Endodermal cell (in vitro differentiated cells): ENCODE measurements at regions not wholly inside any gene's neighbourhood (a gene's known extent, or its start where the extent isn't known, plus 50 kb on each side); places are given as distances from the start of the nearest gene placed in this dataset.

Experiments used
- DNase-seq: peaks from one replicate; pipeline ENCODE4 v3.0.0-alpha.2; 2017
- H3K27ac ChIP-seq: 2 replicates; pipeline ENCODE4 v1.5.1; 2013; ENCODE audit warnings: mild to moderate bottlenecking, low read depth, low read length, moderate library complexity
- H3K27me3 ChIP-seq: 2 replicates; pipeline ENCODE4 v1.6.1; 2013; ENCODE audit warnings: mild to moderate bottlenecking, low read length, moderate library complexity; ENCODE audit not compliant: insufficient read depth, control insufficient read depth, poor library complexity, severe bottlenecking
- H3K36me3 ChIP-seq: 2 replicates; pipeline ENCODE4 v1.7.0; 2013; ENCODE audit warnings: mild to moderate bottlenecking, low read length, moderate library complexity; ENCODE audit not compliant: control insufficient read depth, insufficient read depth
- H3K4me1 ChIP-seq: one replicate; pipeline ENCODE4 v1.7.0; 2013; ENCODE audit warnings: low read length; ENCODE audit not compliant: control insufficient read depth, insufficient read depth
- H3K4me3 ChIP-seq: 2 replicates; pipeline ENCODE4 v1.5.1; 2013; ENCODE audit warnings: mild to moderate bottlenecking, low read length, moderate library complexity
- H3K9ac ChIP-seq: 2 replicates; pipeline ENCODE4 v1.6.1; 2013; ENCODE audit warnings: mild to moderate bottlenecking, low read length, moderate library complexity; ENCODE audit not compliant: poor library complexity, severe bottlenecking; ENCODE audit errors: extremely low read depth
- H3K9me3 ChIP-seq: 2 replicates; pipeline ENCODE4 v1.6.1; 2013; ENCODE audit warnings: mild to moderate bottlenecking, low read length, moderate library complexity; ENCODE audit not compliant: control insufficient read depth
- H3K27ac Mint-ChIP-seq: 2 replicates; pipeline ENCODE4 v1.8.0; 2020; ENCODE audit warnings: mixed read lengths
- H3K27me3 Mint-ChIP-seq: 2 replicates; pipeline ENCODE4 v1.8.0; 2021; ENCODE audit warnings: mild to moderate bottlenecking, mixed read lengths; ENCODE audit not compliant: insufficient read depth
- H3K36me3 Mint-ChIP-seq: 2 replicates; pipeline ENCODE4 v1.8.0; 2020; ENCODE audit warnings: low read depth, mixed read lengths
- H3K4me1 Mint-ChIP-seq: 2 replicates; pipeline ENCODE4 v1.8.0; 2020; ENCODE audit warnings: mixed read lengths
- H3K4me3 Mint-ChIP-seq: 2 replicates; pipeline ENCODE4 v1.8.0; 2020; ENCODE audit warnings: mild to moderate bottlenecking, moderate library complexity, mixed read lengths
- H3K9me3 Mint-ChIP-seq: 2 replicates; pipeline ENCODE4 v1.8.0; 2020; ENCODE audit warnings: mild to moderate bottlenecking, mixed read lengths
- WGBS, 2 experiments: methylation state at CpG; one replicate each; pipeline versions ENCODE4 v1.1.5 to v1.1.7; 2013; ENCODE audit warnings: missing lambda C conversion rate in 2 of 2, mixed read lengths in 1 of 2; ENCODE audit not compliant: insufficient coverage in 1 of 2, insufficient read length in 1 of 2; 5-methylcytosine and 5-hydroxymethylcytosine counted together
- TF ChIP-seq, protein P1 (sequence below): fragments of 200-600 bp; sonication (generic); conservative IDR thresholded peaks from 2 replicates; pipeline ENCODE4 v1.5.0; 2021; ENCODE audit warnings: antibody characterized with exemption, mild to moderate bottlenecking

DNA sequence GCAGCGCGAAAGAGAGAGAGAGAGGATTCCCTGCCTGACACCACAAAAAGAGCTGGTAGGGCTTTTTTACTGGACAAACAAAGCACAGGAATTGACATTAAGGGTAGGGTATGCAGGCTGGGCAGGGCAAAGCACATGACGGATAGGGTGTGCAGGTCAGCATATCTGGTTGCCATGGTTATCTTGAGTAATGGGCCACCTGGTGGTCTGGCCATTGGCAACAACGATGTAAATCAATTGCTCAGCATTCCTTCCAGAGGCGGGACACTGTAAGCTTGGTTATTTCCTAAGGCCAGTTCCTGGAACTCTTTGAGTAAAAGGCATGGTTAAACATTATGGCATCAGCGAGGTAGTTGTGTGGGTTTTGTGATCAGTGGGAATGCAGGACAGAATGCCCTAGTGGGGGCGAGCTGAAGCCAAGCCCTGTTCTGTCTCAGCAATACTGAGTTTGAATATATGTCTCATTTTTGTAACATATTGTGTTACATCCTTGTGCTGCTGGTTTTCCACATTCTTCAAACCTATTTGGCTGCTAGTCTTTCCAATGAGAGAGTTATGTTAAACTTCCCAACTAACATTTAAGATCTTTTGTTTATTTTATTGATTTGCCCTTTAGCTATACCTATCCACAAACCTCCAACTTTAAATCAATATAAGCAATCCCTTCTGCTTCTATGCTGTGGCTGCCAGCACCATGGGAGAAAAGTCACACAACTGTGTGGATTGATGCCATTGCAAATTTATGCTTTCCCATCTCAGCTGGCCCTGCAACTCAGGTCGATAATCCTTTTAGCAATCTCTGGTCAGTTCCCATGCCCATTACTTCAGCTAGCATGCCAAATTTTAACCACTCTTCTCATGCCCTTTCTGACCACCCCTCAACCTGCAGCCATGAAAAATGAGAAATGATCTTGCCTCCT is 396.7 kb upstream of the PDE3A start:
- DNase-seq: peak; percentile 90
- whole genome bisulfite sequencing, 2 experiments: 48 to 59% methylated on average over 6 to 8 of the region's 8 CpGs
- no peak overlapping the region for H3K4me3 Mint-ChIP-seq
- H3K4me1 Mint-ChIP-seq: peaks cover 19% of the 10 kb centered on the region
- Histone ChIP-seq H3K36me3 (no peaks in the 10 kb centered on the region), H3K9me3 (no peaks in the 10 kb centered on the region), H3K27me3 (no peaks in the 10 kb centered on the region), H3K4me3 (no peak overlapping the region), H3K27ac (peak overlapping the region; percentile 93), H3K4me1 (peaks cover 5% of the 10 kb centered on the region), H3K9ac (no peak overlapping the region)
- no peaks in the 10 kb centered on the region for H3K36me3 Mint-ChIP-seq
- peak overlapping the region; percentile 10 for H3K27ac Mint-ChIP-seq
- H3K9me3 Mint-ChIP-seq: no peaks in the 10 kb centered on the region
- H3K27me3 Mint-ChIP-seq: no peaks in the 10 kb centered on the region
- TF ChIP-seq, protein P1, sequence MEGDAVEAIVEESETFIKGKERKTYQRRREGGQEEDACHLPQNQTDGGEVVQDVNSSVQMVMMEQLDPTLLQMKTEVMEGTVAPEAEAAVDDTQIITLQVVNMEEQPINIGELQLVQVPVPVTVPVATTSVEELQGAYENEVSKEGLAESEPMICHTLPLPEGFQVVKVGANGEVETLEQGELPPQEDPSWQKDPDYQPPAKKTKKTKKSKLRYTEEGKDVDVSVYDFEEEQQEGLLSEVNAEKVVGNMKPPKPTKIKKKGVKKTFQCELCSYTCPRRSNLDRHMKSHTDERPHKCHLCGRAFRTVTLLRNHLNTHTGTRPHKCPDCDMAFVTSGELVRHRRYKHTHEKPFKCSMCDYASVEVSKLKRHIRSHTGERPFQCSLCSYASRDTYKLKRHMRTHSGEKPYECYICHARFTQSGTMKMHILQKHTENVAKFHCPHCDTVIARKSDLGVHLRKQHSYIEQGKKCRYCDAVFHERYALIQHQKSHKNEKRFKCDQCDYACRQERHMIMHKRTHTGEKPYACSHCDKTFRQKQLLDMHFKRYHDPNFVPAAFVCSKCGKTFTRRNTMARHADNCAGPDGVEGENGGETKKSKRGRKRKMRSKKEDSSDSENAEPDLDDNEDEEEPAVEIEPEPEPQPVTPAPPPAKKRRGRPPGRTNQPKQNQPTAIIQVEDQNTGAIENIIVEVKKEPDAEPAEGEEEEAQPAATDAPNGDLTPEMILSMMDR: peak; percentile 61

DNA sequence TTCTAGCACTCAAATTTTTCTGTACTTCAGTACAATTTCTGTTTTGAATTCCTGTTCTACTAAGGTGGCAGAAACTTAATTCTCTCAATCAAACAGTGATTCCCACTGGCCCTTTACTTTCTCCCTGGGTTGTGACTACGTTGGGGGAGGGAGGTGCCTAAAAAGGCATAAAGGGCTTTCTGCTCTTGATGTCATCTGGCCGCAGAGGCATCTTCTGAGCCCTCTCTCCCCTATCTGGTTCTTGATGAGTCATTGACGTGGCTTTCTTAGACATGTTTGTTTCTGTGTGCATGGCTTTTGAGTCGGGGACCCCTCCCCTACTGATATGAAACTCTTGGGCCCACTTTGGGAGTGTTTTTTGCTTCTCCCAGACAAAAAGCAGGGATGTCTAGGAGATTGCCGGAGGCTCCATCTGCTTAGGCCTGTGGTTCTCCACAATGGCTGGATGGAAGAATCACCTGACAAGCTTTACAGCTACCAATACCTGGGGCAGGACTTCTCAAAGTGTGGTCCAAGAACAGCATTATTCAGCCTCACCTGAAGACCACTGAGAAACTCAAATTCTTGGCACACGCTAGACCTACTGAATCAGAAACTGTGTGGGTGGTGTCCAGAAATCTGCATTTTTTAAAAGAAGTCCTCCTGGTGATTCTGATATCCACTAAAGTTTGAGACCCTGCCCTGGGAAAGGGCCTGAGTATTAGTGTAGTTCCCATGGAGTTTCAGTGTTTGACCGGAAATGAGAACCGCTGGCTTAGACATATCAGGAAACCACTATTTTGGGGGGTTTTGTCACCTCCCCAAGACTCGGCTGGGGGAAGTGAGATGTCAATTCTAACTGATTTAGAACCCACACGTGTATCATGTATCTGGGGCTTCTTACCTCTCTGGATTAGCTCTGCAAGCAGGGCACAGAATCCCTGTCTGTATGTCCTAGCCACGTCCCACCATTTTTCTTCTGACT is 395.7 kb upstream of the PDE3A start:
- peak overlapping the region; percentile 3 for H3K27ac Mint-ChIP-seq
- H3K36me3 Mint-ChIP-seq: no peaks in the 10 kb centered on the region
- no peak for DNase-seq
- H3K4me1 ChIP-seq: peaks cover 5% of the 10 kb centered on the region
- H3K9me3 ChIP-seq: no peaks in the 10 kb centered on the region
- no peak overlapping the region for H3K9ac ChIP-seq
- H3K36me3 ChIP-seq: no peaks in the 10 kb centered on the region
- no peaks in the 10 kb centered on the region for H3K27me3 Mint-ChIP-seq
- H3K4me1 Mint-ChIP-seq: peaks cover 19% of the 10 kb centered on the region
- H3K4me3 Mint-ChIP-seq: no peak overlapping the region
- H3K4me3 ChIP-seq: no peak overlapping the region
- TF ChIP-seq, protein P1: no peak
- no peaks in the 10 kb centered on the region for H3K9me3 Mint-ChIP-seq
- 89 to 93% methylated on average over 6 to 11 of the region's 11 CpGs for WGBS, 2 experiments
- H3K27me3 ChIP-seq: no peaks in the 10 kb centered on the region
- H3K27ac ChIP-seq: peak overlapping the region; percentile 93

DNA sequence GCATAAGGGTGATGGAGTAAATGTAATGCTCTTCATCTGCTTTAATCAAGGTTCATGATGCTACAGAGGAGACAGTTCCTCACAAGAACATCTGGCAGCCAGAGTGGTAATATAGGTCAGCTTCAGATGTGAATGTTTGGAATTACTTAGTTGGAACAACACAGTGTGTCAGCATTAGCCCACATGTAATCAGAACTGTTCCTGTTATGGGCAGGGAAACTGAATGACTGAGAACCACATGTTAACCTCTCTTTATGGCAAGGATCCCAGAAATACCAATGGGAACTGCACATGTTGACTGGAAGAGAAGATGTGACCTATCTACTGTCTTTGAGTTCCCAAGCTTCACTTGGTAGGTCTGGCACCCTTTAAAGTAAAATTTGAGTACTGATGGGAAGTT is 390.1 kb upstream of the PDE3A start:
- H3K27ac ChIP-seq: no peak overlapping the region
- H3K27me3 ChIP-seq: no peaks in the 10 kb centered on the region
- Mint-ChIP-seq H3K27ac (no peak overlapping the region), H3K9me3 (no peaks in the 10 kb centered on the region), H3K27me3 (no peaks in the 10 kb centered on the region), H3K4me3 (no peak overlapping the region), H3K4me1 (peaks cover 16% of the 10 kb centered on the region), H3K36me3 (no peaks in the 10 kb centered on the region)
- no peak overlapping the region for H3K9ac ChIP-seq
- H3K9me3 ChIP-seq: no peaks in the 10 kb centered on the region
- H3K4me3 ChIP-seq: no peak overlapping the region
- H3K4me1 ChIP-seq: peaks cover 3% of the 10 kb centered on the region
- DNase-seq: no peak
- no peaks in the 10 kb centered on the region for H3K36me3 ChIP-seq
- TF ChIP-seq, protein P1: no peak
